ENCODE measurements at regions not wholly inside any gene's neighbourhood (a gene's known extent, or its start where the extent isn't known, plus 50 kb on each side); places are given as distances from the start of the nearest gene placed in this dataset.

DNA sequence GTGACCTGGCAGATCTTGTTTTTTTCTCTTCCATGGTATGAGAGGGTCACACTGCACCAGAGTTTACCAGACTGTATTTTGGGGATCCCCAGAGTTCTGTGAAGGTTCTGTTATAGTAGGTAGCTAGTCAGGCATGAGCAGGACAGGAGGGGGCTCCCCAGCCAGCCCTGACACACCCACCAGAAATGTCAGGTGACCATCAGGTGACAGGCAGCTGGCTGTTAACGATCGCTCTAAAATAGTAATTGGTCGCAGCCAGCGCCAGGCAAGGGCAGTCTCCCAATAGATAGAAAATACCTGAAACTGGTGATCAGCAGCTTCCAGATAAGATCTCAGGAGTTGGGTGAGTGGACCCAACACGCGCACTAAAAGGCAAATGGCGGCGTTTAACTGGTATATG lies 264.9 kb downstream of the RHOU start:
- TF ChIP-seq EP300 (IDR thresholded peaks at IDR 0.05) (no peak), POLR2AphosphoS5 (IDR thresholded peaks at IDR 0.05) (no peak)
- TF ChIP-seq, protein P1, sequence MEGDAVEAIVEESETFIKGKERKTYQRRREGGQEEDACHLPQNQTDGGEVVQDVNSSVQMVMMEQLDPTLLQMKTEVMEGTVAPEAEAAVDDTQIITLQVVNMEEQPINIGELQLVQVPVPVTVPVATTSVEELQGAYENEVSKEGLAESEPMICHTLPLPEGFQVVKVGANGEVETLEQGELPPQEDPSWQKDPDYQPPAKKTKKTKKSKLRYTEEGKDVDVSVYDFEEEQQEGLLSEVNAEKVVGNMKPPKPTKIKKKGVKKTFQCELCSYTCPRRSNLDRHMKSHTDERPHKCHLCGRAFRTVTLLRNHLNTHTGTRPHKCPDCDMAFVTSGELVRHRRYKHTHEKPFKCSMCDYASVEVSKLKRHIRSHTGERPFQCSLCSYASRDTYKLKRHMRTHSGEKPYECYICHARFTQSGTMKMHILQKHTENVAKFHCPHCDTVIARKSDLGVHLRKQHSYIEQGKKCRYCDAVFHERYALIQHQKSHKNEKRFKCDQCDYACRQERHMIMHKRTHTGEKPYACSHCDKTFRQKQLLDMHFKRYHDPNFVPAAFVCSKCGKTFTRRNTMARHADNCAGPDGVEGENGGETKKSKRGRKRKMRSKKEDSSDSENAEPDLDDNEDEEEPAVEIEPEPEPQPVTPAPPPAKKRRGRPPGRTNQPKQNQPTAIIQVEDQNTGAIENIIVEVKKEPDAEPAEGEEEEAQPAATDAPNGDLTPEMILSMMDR (IDR thresholded peaks at IDR 0.05): no peak
- Histone ChIP-seq H3K4me1 (peaks cover 0 to 16% (median 10%) of the 10 kb centered on the region in 4 donors), H3K27me3 (no peaks in the 10 kb centered on the region), H3K4me3 (no peak overlapping the region), H3K27ac (no peak overlapping the region), H3K9me3 (no peaks in the 10 kb centered on the region), H3K36me3 (no peaks in the 10 kb centered on the region)
- intact Hi-C loops (cut with DNase I): loop anchor here (5.0 to 10.0 kb wide), 3 partner anchors 112 to 265 kb away; partner anchors contain the start of gene RHOU
- 96% methylated on average over 8 of the region's 8 CpGs for WGBS, 2 donors
- no peak for DNase-seq

DNA sequence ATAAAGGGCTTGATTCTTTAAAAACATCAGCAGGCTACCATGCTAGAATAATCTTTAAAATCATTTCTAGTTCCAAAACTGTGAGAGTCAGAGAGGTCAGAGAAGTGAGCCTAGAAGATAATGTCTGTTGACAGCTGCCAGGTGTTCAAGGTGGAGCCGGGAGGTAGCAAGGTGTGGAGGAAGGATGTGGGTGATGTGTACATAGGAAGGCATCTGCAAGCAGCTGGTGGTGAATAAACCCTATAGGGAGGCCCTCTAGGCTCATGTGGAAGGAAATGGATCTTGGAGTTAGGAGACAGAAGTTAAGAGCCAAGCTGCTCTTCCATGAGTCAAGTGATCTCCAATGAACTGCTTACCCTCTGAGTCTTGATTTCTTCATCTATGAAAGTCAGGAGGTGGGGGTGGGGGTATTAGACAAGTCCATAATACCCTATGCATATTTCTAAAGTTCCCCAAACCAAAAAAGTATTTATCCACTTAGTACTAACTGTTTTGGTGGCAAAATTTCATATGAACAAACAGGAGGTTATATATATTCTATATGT lies 266.3 kb downstream of the RHOU start:
- H3K36me3 ChIP-seq: no peaks in the 10 kb centered on the region
- WGBS, 2 donors: 5 to 17% methylated on average over 1 of the region's 1 CpG
- H3K4me3 ChIP-seq: no peak overlapping the region
- TF ChIP-seq, protein P1 (IDR thresholded peaks at IDR 0.05): no peak
- TF ChIP-seq POLR2AphosphoS5 (IDR thresholded peaks at IDR 0.05) (no peak), EP300 (IDR thresholded peaks at IDR 0.05) (no peak), POLR2A (IDR thresholded peaks at IDR 0.05) (no peak)
- peaks cover 0 to 16% (median 10%) of the 10 kb centered on the region in 4 donors for H3K4me1 ChIP-seq
- H3K9me3 ChIP-seq: no peaks in the 10 kb centered on the region
- H3K27ac ChIP-seq: no peak overlapping the region
- H3K27me3 ChIP-seq: no peaks in the 10 kb centered on the region
- DNase-seq: no peak
- intact Hi-C loops (cut with DNase I): loop anchor here (5.0 to 10.0 kb wide), 3 partner anchors 111 to 267 kb away; partner anchors contain the start of gene RHOU

DNA sequence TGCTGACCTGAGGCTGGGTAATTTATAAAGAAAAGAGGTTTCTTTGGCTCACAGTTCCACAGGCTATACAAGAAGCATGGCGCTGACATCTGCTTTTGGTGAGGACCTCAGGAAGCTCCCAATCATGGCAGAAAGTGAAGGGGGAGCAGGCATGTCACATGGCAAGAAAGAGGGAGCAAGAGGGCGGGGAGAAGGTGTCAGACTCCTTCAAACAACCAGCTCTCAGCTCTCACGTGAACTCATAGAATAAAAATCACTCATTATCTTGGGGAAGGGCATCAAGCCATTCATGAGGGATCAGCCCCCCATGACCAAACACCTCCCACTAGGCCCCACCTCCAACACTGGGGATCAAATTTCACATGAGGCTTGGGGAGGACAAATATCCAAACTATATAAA lies 266.8 kb downstream of the RHOU start:
- no peak for DNase-seq

DNA sequence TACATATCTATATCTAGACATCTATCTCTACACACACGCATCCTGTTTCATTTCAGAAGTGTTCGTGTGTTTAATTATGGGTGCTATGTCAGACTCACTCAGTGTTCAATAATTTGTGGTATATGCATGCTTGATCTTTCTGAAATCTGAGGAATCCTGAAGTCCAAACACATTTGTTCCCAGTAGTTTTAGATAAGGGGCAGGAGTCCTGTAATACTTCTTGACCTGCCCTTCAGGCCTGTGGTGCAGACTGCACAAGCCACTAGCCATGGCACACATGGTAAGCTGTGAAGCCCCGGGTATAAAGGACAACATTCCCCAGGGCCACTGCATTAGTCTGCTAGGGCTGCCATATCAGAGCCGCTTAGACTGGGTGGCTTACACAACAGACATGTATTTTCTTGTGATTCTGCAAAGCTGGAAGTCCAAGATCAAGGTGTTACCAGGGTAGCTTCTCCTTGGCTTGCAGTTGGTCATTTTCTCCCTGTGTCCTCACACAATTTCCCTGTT lies 267.2 kb downstream of the RHOU start:
- intact Hi-C loops (cut with DNase I): loop anchor here (5.0 to 10.0 kb wide), 3 partner anchors 110 to 268 kb away; partner anchors contain the start of gene RHOU
- H3K27ac ChIP-seq: peak overlapping the region in 1 of 4 donors; percentile 70
- H3K9me3 ChIP-seq: no peaks in the 10 kb centered on the region
- no peak for TF ChIP-seq POLR2A (IDR thresholded peaks at IDR 0.05)
- no peak for TF ChIP-seq POLR2AphosphoS5 (IDR thresholded peaks at IDR 0.05)
- TF ChIP-seq, protein P1 (IDR thresholded peaks at IDR 0.05): no peak
- no peak for TF ChIP-seq EP300 (IDR thresholded peaks at IDR 0.05)
- 88 to 93% methylated on average over 4 of the region's 4 CpGs for WGBS, 2 donors
- no peak overlapping the region for H3K4me3 ChIP-seq
- no peak for DNase-seq
- no peaks in the 10 kb centered on the region for H3K27me3 ChIP-seq
- peaks cover 0 to 16% (median 10%) of the 10 kb centered on the region in 4 donors for H3K4me1 ChIP-seq
- H3K36me3 ChIP-seq: no peaks in the 10 kb centered on the region

More for the DNA sequence above, 266.8 kb downstream of the RHOU start:
- Histone ChIP-seq H3K4me3 (no peak overlapping the region), H3K9me3 (no peaks in the 10 kb centered on the region), H3K4me1 (peaks cover 0 to 16% (median 10%) of the 10 kb centered on the region in 4 donors), H3K36me3 (no peaks in the 10 kb centered on the region), H3K27ac (no peak overlapping the region), H3K27me3 (no peaks in the 10 kb centered on the region)
- 96 to 100% methylated on average over 3 of the region's 3 CpGs for WGBS, 2 donors
- intact Hi-C loops (cut with DNase I): loop anchor here (5.0 to 10.0 kb wide), 3 partner anchors 110 to 267 kb away; partner anchors contain the start of gene RHOU
- TF ChIP-seq EP300 (IDR thresholded peaks at IDR 0.05) (no peak), POLR2A (IDR thresholded peaks at IDR 0.05) (no peak), POLR2AphosphoS5 (IDR thresholded peaks at IDR 0.05) (no peak)
- TF ChIP-seq, protein P1 (IDR thresholded peaks at IDR 0.05): no peak

Data from sigmoid colon (tissue), 6 donors.